ENCODE measurements at regions not wholly inside any gene's neighbourhood (a gene's known extent, or its start where the extent isn't known, plus 50 kb on each side); places are given as distances from the start of the nearest gene placed in this dataset.

GRCh38 chr13:44229371-44230030, 144.1 kb upstream of the SERP2 start:
- peaks cover 0 to 5% (median 2%) of the 10 kb centered on the region in 3 donors for H3K4me1 ChIP-seq (ENCODE audit: control insufficient read depth in 3 of 3, insufficient read depth in 2 of 3, low read depth in 1 of 3, low read length in 2 of 3)
- H3K4me3 ChIP-seq (ENCODE audit: low read depth in 1 of 3, low read length in 3 of 3), result no peak overlapping the region
- DNase-seq (no peak), FAIRE-seq (no peak)
- H3K36me3 ChIP-seq (ENCODE audit: control insufficient read depth in 3 of 3, insufficient read depth in 2 of 3, low read depth in 1 of 3, low read length in 3 of 3), result no peaks in the 10 kb centered on the region
- 80 to 89% (median 83%) methylated on average over 11 of the region's 11 CpGs for WGBS, 3 donors
- no peaks in the 10 kb centered on the region for H3K9me3 ChIP-seq (ENCODE audit: control insufficient read depth in 2 of 2, insufficient read depth in 1 of 2, low read depth in 1 of 2, low read length in 1 of 2)
- H3K27ac ChIP-seq (ENCODE audit: low read depth in 1 of 3, low read length in 2 of 3), result no peak overlapping the region
- no peaks in the 10 kb centered on the region for H3K27me3 ChIP-seq (ENCODE audit: control insufficient read depth in 3 of 3, insufficient read depth in 3 of 3, low read length in 3 of 3)

- Histone ChIP-seq H3K4me3 (ENCODE audit: low read depth in 1 of 3, low read length in 3 of 3) (no peak overlapping the region), H3K9me3 (ENCODE audit: control insufficient read depth in 2 of 2, insufficient read depth in 1 of 2, low read depth in 1 of 2, low read length in 1 of 2) (no peaks in the 10 kb centered on the region), H3K4me1 (ENCODE audit: control insufficient read depth in 3 of 3, insufficient read depth in 2 of 3, low read depth in 1 of 3, low read length in 2 of 3) (peaks cover 0 to 5% (median 2%) of the 10 kb centered on the region in 3 donors), H3K27me3 (ENCODE audit: control insufficient read depth in 3 of 3, insufficient read depth in 3 of 3, low read length in 3 of 3) (no peaks in the 10 kb centered on the region), H3K36me3 (ENCODE audit: control insufficient read depth in 3 of 3, insufficient read depth in 2 of 3, low read depth in 1 of 3, low read length in 3 of 3) (no peaks in the 10 kb centered on the region), H3K27ac (ENCODE audit: low read depth in 1 of 3, low read length in 2 of 3) (no peak overlapping the region)
- no peak for DNase-seq
- no peak for FAIRE-seq
- WGBS, 3 donors, result 71 to 89% (median 84%) methylated on average over 7 of the region's 7 CpGs
Measured at GRCh38 chr13:44230071-44230470, 143.6 kb upstream of the SERP2 start.

GRCh38 chr13:44230736-44231135, 142.9 kb upstream of the SERP2 start:
- H3K27ac ChIP-seq (ENCODE audit: low read depth in 1 of 3, low read length in 2 of 3), result no peak overlapping the region
- H3K27me3 ChIP-seq (ENCODE audit: control insufficient read depth in 3 of 3, insufficient read depth in 3 of 3, low read length in 3 of 3), result no peaks in the 10 kb centered on the region
- no peak overlapping the region for H3K4me3 ChIP-seq (ENCODE audit: low read depth in 1 of 3, low read length in 3 of 3)
- WGBS, 3 donors, result 73 to 87% (median 82%) methylated on average over 6 of the region's 6 CpGs
- DNase-seq, result no peak
- no peak for FAIRE-seq
- peaks cover 0 to 5% (median 2%) of the 10 kb centered on the region in 3 donors for H3K4me1 ChIP-seq (ENCODE audit: control insufficient read depth in 3 of 3, insufficient read depth in 2 of 3, low read depth in 1 of 3, low read length in 2 of 3)
- H3K9me3 ChIP-seq (ENCODE audit: control insufficient read depth in 2 of 2, insufficient read depth in 1 of 2, low read depth in 1 of 2, low read length in 1 of 2), result no peaks in the 10 kb centered on the region
- H3K36me3 ChIP-seq (ENCODE audit: control insufficient read depth in 3 of 3, insufficient read depth in 2 of 3, low read depth in 1 of 3, low read length in 3 of 3), result no peaks in the 10 kb centered on the region

- H3K36me3 ChIP-seq (ENCODE audit: control insufficient read depth in 3 of 3, insufficient read depth in 2 of 3, low read depth in 1 of 3, low read length in 3 of 3), result no peaks in the 10 kb centered on the region
- peak; percentile 52 to 87 for DNase-seq
- 63 to 72% (median 68%) methylated on average over 15 of the region's 15 CpGs for WGBS, 3 donors
- no peak for FAIRE-seq
- no peak overlapping the region for H3K4me3 ChIP-seq (ENCODE audit: low read depth in 1 of 3, low read length in 3 of 3)
- peaks cover 0 to 6% (median 5%) of the 10 kb centered on the region in 3 donors for H3K4me1 ChIP-seq (ENCODE audit: control insufficient read depth in 3 of 3, insufficient read depth in 2 of 3, low read depth in 1 of 3, low read length in 2 of 3)
- no peaks in the 10 kb centered on the region for H3K9me3 ChIP-seq (ENCODE audit: control insufficient read depth in 2 of 2, insufficient read depth in 1 of 2, low read depth in 1 of 2, low read length in 1 of 2)
- no peaks in the 10 kb centered on the region for H3K27me3 ChIP-seq (ENCODE audit: control insufficient read depth in 3 of 3, insufficient read depth in 3 of 3, low read length in 3 of 3)
- peak overlapping the region in 2 of 3 donors; percentile 35 to 89 for H3K27ac ChIP-seq (ENCODE audit: low read depth in 1 of 3, low read length in 2 of 3)
Measured at GRCh38 chr13:44231786-44232516, 141.7 kb upstream of the SERP2 start.

GRCh38 chr13:44232774-44233173, 140.8 kb upstream of the SERP2 start:
- Histone ChIP-seq H3K9me3 (ENCODE audit: control insufficient read depth in 2 of 2, insufficient read depth in 1 of 2, low read depth in 1 of 2, low read length in 1 of 2) (no peaks in the 10 kb centered on the region), H3K4me3 (ENCODE audit: low read depth in 1 of 3, low read length in 3 of 3) (no peak overlapping the region), H3K36me3 (ENCODE audit: control insufficient read depth in 3 of 3, insufficient read depth in 2 of 3, low read depth in 1 of 3, low read length in 3 of 3) (no peaks in the 10 kb centered on the region), H3K27ac (ENCODE audit: low read depth in 1 of 3, low read length in 2 of 3) (peak overlapping the region in 2 of 3 donors; percentile 9 to 47), H3K27me3 (ENCODE audit: control insufficient read depth in 3 of 3, insufficient read depth in 3 of 3, low read length in 3 of 3) (no peaks in the 10 kb centered on the region), H3K4me1 (ENCODE audit: control insufficient read depth in 3 of 3, insufficient read depth in 2 of 3, low read depth in 1 of 3, low read length in 2 of 3) (peaks cover 0 to 6% (median 6%) of the 10 kb centered on the region in 3 donors)
- 41 to 52% (median 48%) methylated on average over 6 of the region's 6 CpGs for WGBS, 3 donors
- DNase-seq (peak in 1 of 2 donors; percentile 22), FAIRE-seq (no peak)

GRCh38 chr13:44234566-44234965, 139.1 kb upstream of the SERP2 start:
- no peaks in the 10 kb centered on the region for H3K9me3 ChIP-seq (ENCODE audit: control insufficient read depth in 2 of 2, insufficient read depth in 1 of 2, low read depth in 1 of 2, low read length in 1 of 2)
- H3K4me3 ChIP-seq (ENCODE audit: low read depth in 1 of 3, low read length in 3 of 3), result no peak overlapping the region
- DNase-seq (no peak), FAIRE-seq (no peak)
- no peak overlapping the region for H3K27ac ChIP-seq (ENCODE audit: low read depth in 1 of 3, low read length in 2 of 3)
- no peaks in the 10 kb centered on the region for H3K27me3 ChIP-seq (ENCODE audit: control insufficient read depth in 3 of 3, insufficient read depth in 3 of 3, low read length in 3 of 3)
- WGBS, 3 donors, result 83 to 92% (median 91%) methylated on average over 1 of the region's 1 CpG
- H3K4me1 ChIP-seq (ENCODE audit: control insufficient read depth in 3 of 3, insufficient read depth in 2 of 3, low read depth in 1 of 3, low read length in 2 of 3), result peaks cover 0 to 7% (median 6%) of the 10 kb centered on the region in 3 donors
- H3K36me3 ChIP-seq (ENCODE audit: control insufficient read depth in 3 of 3, insufficient read depth in 2 of 3, low read depth in 1 of 3, low read length in 3 of 3), result no peaks in the 10 kb centered on the region

- H3K36me3 ChIP-seq (ENCODE audit: control insufficient read depth in 3 of 3, insufficient read depth in 2 of 3, low read depth in 1 of 3, low read length in 3 of 3), result no peaks in the 10 kb centered on the region
- 73 to 100% (median 100%) methylated on average over 1 of the region's 1 CpG for WGBS, 3 donors
- FAIRE-seq, result no peak
- no peak for DNase-seq
- H3K4me1 ChIP-seq (ENCODE audit: control insufficient read depth in 3 of 3, insufficient read depth in 2 of 3, low read depth in 1 of 3, low read length in 2 of 3), result peaks cover 0 to 10% (median 7%) of the 10 kb centered on the region in 3 donors
- peak overlapping the region in 2 of 3 donors; percentile 67 to 86 for H3K27ac ChIP-seq (ENCODE audit: low read depth in 1 of 3, low read length in 2 of 3)
- H3K4me3 ChIP-seq (ENCODE audit: low read depth in 1 of 3, low read length in 3 of 3), result no peak overlapping the region
- H3K9me3 ChIP-seq (ENCODE audit: control insufficient read depth in 2 of 2, insufficient read depth in 1 of 2, low read depth in 1 of 2, low read length in 1 of 2), result no peaks in the 10 kb centered on the region
- no peaks in the 10 kb centered on the region for H3K27me3 ChIP-seq (ENCODE audit: control insufficient read depth in 3 of 3, insufficient read depth in 3 of 3, low read length in 3 of 3)
Measured at GRCh38 chr13:44236370-44236769, 137.3 kb upstream of the SERP2 start.

GRCh38 chr13:44236801-44237207, 136.8 kb upstream of the SERP2 start:
- Histone ChIP-seq H3K4me3 (ENCODE audit: low read depth in 1 of 3, low read length in 3 of 3) (no peak overlapping the region), H3K4me1 (ENCODE audit: control insufficient read depth in 3 of 3, insufficient read depth in 2 of 3, low read depth in 1 of 3, low read length in 2 of 3) (peaks cover 0 to 10% (median 3%) of the 10 kb centered on the region in 3 donors), H3K27ac (ENCODE audit: low read depth in 1 of 3, low read length in 2 of 3) (peak overlapping the region in 2 of 3 donors; percentile 67 to 86), H3K36me3 (ENCODE audit: control insufficient read depth in 3 of 3, insufficient read depth in 2 of 3, low read depth in 1 of 3, low read length in 3 of 3) (no peaks in the 10 kb centered on the region), H3K9me3 (ENCODE audit: control insufficient read depth in 2 of 2, insufficient read depth in 1 of 2, low read depth in 1 of 2, low read length in 1 of 2) (no peaks in the 10 kb centered on the region), H3K27me3 (ENCODE audit: control insufficient read depth in 3 of 3, insufficient read depth in 3 of 3, low read length in 3 of 3) (no peaks in the 10 kb centered on the region)
- no peak for DNase-seq
- FAIRE-seq, result no peak
- WGBS, 3 donors, result 74 to 95% (median 88%) methylated on average over 5 of the region's 5 CpGs
